ENCODE measurements at regions not wholly inside any gene's neighbourhood (a gene's known extent, or its start where the extent isn't known, plus 50 kb on each side); places are given as distances from the start of the nearest gene placed in this dataset.
A peak's percentile ranks its signal among the peaks of the same experiment; 100 is the strongest.

- no peak for TF ChIP-seq CTCF (IDR thresholded peaks at IDR 0.05)
- Histone ChIP-seq H3K4me3 (ENCODE audit: low read depth, low read length) (no peak overlapping the region), H2AFZ (no peak overlapping the region), H3K4me2 (ENCODE audit: low read length) (no peak overlapping the region), H3K4me1 (no peaks in the 10 kb centered on the region), H3K27ac (no peak overlapping the region), H3K9me3 (ENCODE audit: control insufficient read depth, low read length) (no peaks in the 10 kb centered on the region), H3K79me2 (no peaks in the 10 kb centered on the region), H3K9ac (no peak overlapping the region), H3K36me3 (ENCODE audit: control insufficient read depth, insufficient read depth, low read length) (no peaks in the 10 kb centered on the region), H3K27me3 (ENCODE audit: control insufficient read depth, insufficient read depth, low read length) (no peaks in the 10 kb centered on the region)
Observed at GRCh38 chr11:8329847-8330361, 66.2 kb upstream of the LMO1 start.

GRCh38 chr11:8329336-8329735, 65.7 kb upstream of the LMO1 start:
- Histone ChIP-seq H3K36me3 (ENCODE audit: control insufficient read depth, insufficient read depth, low read length) (no peaks in the 10 kb centered on the region), H3K27me3 (ENCODE audit: control insufficient read depth, insufficient read depth, low read length) (no peaks in the 10 kb centered on the region), H3K27ac (no peak overlapping the region), H3K9me3 (ENCODE audit: control insufficient read depth, low read length) (no peaks in the 10 kb centered on the region), H3K4me1 (no peaks in the 10 kb centered on the region), H3K79me2 (no peaks in the 10 kb centered on the region), H3K9ac (no peak overlapping the region), H2AFZ (peak overlapping the region; percentile 68), H3K4me2 (ENCODE audit: low read length) (no peak overlapping the region), H3K4me3 (ENCODE audit: low read depth, low read length) (no peak overlapping the region)
- TF ChIP-seq CTCF (IDR thresholded peaks at IDR 0.05): no peak

DNA sequence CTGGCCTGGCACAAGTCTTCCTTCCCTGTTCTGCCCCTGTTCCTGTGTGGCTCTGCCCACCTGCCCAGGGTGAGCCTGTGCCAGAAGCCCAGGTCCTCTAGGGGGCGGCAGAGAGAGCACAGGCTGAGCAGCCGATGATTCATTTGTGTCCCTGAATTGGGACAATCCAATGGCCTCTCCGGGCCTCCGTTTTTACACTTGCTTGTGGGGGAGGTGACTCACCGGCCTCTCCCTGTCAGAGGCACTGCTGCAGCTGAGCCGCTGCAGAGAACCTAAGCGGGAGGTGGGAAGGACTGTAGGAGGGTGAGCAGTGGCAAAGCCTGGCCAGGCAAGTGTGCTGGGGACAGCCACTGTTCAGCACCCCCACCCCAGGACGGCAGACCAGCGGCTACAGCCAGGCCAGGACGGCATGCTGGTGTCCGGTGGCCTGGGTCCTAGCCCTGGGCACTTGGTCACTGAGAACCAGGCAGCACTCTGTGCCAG, 65.2 kb upstream of the LMO1 start:
- no peaks in the 10 kb centered on the region for H3K9me3 ChIP-seq (ENCODE audit: control insufficient read depth, low read length)
- H3K4me2 ChIP-seq (ENCODE audit: low read length): no peak overlapping the region
- H2AFZ ChIP-seq: peak overlapping the region; percentile 68
- no peaks in the 10 kb centered on the region for H3K4me1 ChIP-seq
- H3K9ac ChIP-seq: no peak overlapping the region
- no peaks in the 10 kb centered on the region for H3K27me3 ChIP-seq (ENCODE audit: control insufficient read depth, insufficient read depth, low read length)
- peak; percentile 72 for TF ChIP-seq CTCF (IDR thresholded peaks at IDR 0.05)
- no peaks in the 10 kb centered on the region for H3K79me2 ChIP-seq
- H3K36me3 ChIP-seq (ENCODE audit: control insufficient read depth, insufficient read depth, low read length): no peaks in the 10 kb centered on the region
- H3K27ac ChIP-seq: no peak overlapping the region
- no peak overlapping the region for H3K4me3 ChIP-seq (ENCODE audit: low read depth, low read length)

- no peak overlapping the region for H2AFZ ChIP-seq
- H3K4me3 ChIP-seq (ENCODE audit: low read depth, low read length): no peak overlapping the region
- H3K4me2 ChIP-seq (ENCODE audit: low read length): no peak overlapping the region
- H3K4me1 ChIP-seq: no peaks in the 10 kb centered on the region
- no peak for TF ChIP-seq CTCF (IDR thresholded peaks at IDR 0.05)
- no peak overlapping the region for H3K27ac ChIP-seq
- H3K9me3 ChIP-seq (ENCODE audit: control insufficient read depth, low read length): no peaks in the 10 kb centered on the region
- no peaks in the 10 kb centered on the region for H3K27me3 ChIP-seq (ENCODE audit: control insufficient read depth, insufficient read depth, low read length)
- no peaks in the 10 kb centered on the region for H3K79me2 ChIP-seq
- H3K36me3 ChIP-seq (ENCODE audit: control insufficient read depth, insufficient read depth, low read length): no peaks in the 10 kb centered on the region
- no peak overlapping the region for H3K9ac ChIP-seq
Observed at GRCh38 chr11:8328231-8328794, 64.6 kb upstream of the LMO1 start.

DNA sequence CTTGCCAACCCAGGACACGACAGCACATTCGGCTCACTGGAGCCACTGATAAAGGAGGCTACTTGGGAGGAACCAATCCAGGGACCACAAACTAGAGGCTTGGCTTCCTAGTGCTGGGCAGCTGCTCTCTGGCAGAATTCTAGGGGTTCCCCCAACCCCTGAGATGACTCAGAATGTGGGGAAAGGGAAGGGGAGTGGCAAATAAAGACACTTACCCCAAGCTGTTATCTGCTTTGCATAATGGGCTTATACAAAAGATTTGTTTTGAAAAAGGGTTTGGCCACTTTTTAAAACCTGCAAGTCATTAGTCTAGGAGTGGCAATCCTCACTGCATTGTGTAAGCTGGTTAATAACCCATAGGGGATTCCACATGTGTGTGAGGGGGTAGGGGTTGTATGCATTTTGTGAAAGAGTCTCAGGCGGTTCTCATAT, 64.1 kb upstream of the LMO1 start:
- TF ChIP-seq CTCF (IDR thresholded peaks at IDR 0.05): no peak
- Histone ChIP-seq H3K36me3 (ENCODE audit: control insufficient read depth, insufficient read depth, low read length) (no peaks in the 10 kb centered on the region), H3K27ac (no peak overlapping the region)

More for the DNA sequence above, 64.1 kb upstream of the LMO1 start:
- Histone ChIP-seq H3K4me3 (ENCODE audit: low read depth, low read length) (no peak overlapping the region), H3K4me2 (ENCODE audit: low read length) (no peak overlapping the region), H3K4me1 (no peaks in the 10 kb centered on the region), H3K9me3 (ENCODE audit: control insufficient read depth, low read length) (no peaks in the 10 kb centered on the region), H3K9ac (no peak overlapping the region), H3K27me3 (ENCODE audit: control insufficient read depth, insufficient read depth, low read length) (no peaks in the 10 kb centered on the region), H3K79me2 (no peaks in the 10 kb centered on the region), H2AFZ (no peak overlapping the region)
